NCI-H2171 treated with DMSO at 0.1 percent for 48 hours (cell line): ENCODE measurements at regions not wholly inside any gene's neighbourhood (a gene's known extent, or its start where the extent isn't known, plus 50 kb on each side); places are given as distances from the start of the nearest gene placed in this dataset.
"Not testable (repeated sequence)": the region's sequence is repeated elsewhere in the genome, so short reads cannot be mapped to it uniquely, and the experiment has no call there.

Experiments used
- DNase-seq: peaks from one replicate; lab custom pipeline; 2025; lab: John Stamatoyannopoulos, UW

GRCh38 chr4:24209131-24209530 lies 319.3 kb upstream of the PPARGC1A start:
- DNase-seq = no peak

- no peak for DNase-seq
These were observed 318.8 kb upstream of the PPARGC1A start for GRCh38 chr4:24208691-24209090.

GRCh38 chr4:24204708-24205107 lies 314.9 kb upstream of the PPARGC1A start:
- not testable (repeated sequence) for DNase-seq

GRCh38 chr4:24203926-24204325 lies 314.1 kb upstream of the PPARGC1A start:
- DNase-seq = no peak

- DNase-seq = no peak
These were observed 312.7 kb upstream of the PPARGC1A start for GRCh38 chr4:24202579-24202978.

GRCh38 chr4:24197955-24198354 lies 308.1 kb upstream of the PPARGC1A start:
- no peak for DNase-seq

- DNase-seq = no peak
These were observed 306.9 kb upstream of the PPARGC1A start for GRCh38 chr4:24196785-24197184.

GRCh38 chr4:24195991-24196736 lies 306.3 kb upstream of the PPARGC1A start:
- no peak for DNase-seq

- DNase-seq = no peak
These were observed 302.3 kb upstream of the PPARGC1A start for GRCh38 chr4:24192018-24192641.

GRCh38 chr4:24190761-24191695 lies 301.2 kb upstream of the PPARGC1A start:
- DNase-seq = no peak

GRCh38 chr4:24188459-24188858 lies 298.6 kb upstream of the PPARGC1A start:
- no peak for DNase-seq

- DNase-seq = no peak
These were observed 296.6 kb upstream of the PPARGC1A start for GRCh38 chr4:24186466-24186865.

- no peak for DNase-seq
These were observed 291.2 kb upstream of the PPARGC1A start for GRCh38 chr4:24181005-24181404.

GRCh38 chr4:24180586-24180985 lies 290.7 kb upstream of the PPARGC1A start:
- DNase-seq = no peak

GRCh38 chr4:24179201-24179840 lies 289.5 kb upstream of the PPARGC1A start:
- no peak for DNase-seq

GRCh38 chr4:24177443-24177842 lies 287.6 kb upstream of the PPARGC1A start:
- not testable (repeated sequence) for DNase-seq

- no peak for DNase-seq
These were observed 285.9 kb upstream of the PPARGC1A start for GRCh38 chr4:24175707-24176106.

- DNase-seq = no peak
These were observed 284.8 kb upstream of the PPARGC1A start for GRCh38 chr4:24174602-24175001.

- DNase-seq = no peak
These were observed 282.6 kb upstream of the PPARGC1A start for GRCh38 chr4:24172406-24172805.

GRCh38 chr4:24169956-24170355 lies 280.1 kb upstream of the PPARGC1A start:
- DNase-seq = no peak

GRCh38 chr4:24168658-24169057 lies 278.8 kb upstream of the PPARGC1A start:
- DNase-seq = no peak

- DNase-seq = no peak
These were observed 276.7 kb upstream of the PPARGC1A start for GRCh38 chr4:24166501-24166900.
